ENCODE measurements at regions not wholly inside any gene's neighbourhood (a gene's known extent, or its start where the extent isn't known, plus 50 kb on each side); places are given as distances from the start of the nearest gene placed in this dataset.

- TF ChIP-seq GATA1 (IDR thresholded peaks at IDR 0.05; ENCODE audit: low read depth, low read length) = no peak
- no peak for TF ChIP-seq POLR2A (IDR thresholded peaks at IDR 0.05; ENCODE audit: low read length)
Observed at GRCh38 chr20:39605361-39605760, 643.2 kb downstream of the DHX35 start.
